Lower leg skin (tissue), 3 donors: ENCODE measurements at regions not wholly inside any gene's neighbourhood (a gene's known extent, or its start where the extent isn't known, plus 50 kb on each side); places are given as distances from the start of the nearest gene placed in this dataset.

ENCODE experiments used
- POLR2A ChIP-seq, 2 donors: fragments of 450-650 bp; IDR thresholded peaks; one replicate each; pipeline ENCODE4 v1.6.1; 2016 to 2017; ENCODE audit warnings: antibody characterized with exemption in 2 of 2, mild to moderate bottlenecking in 1 of 2, moderate library complexity in 1 of 2
- TF ChIP-seq, protein P1 (sequence below), 3 donors: fragments of 450-650 bp; IDR thresholded peaks; one replicate each; pipeline ENCODE4 v1.5.1; 2016; ENCODE audit warnings: antibody characterized with exemption in 3 of 3, mild to moderate bottlenecking in 3 of 3, moderate library complexity in 2 of 3

DNA sequence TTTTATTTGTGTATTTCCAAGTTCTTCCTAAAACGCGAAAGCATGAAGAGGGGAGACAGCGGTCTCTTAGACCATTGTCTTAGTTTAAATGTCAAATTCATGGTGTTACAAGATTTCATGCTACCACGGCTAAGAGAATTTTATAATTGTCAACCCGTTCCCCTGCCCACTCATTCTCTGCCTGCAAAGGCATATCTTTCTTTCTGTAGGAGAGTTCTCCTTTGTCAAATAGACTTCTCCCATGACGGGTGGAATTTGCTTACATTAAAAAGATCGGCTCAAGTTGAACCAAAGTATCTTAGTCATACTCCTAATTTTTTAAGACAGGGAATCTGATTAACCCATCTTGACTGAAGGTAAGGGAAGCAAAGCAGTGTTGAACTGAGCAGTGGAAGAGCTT lies 539.2 kb downstream of the REEP3 start:
- no peak for TF ChIP-seq POLR2A (IDR thresholded peaks at IDR 0.05)
- TF ChIP-seq, protein P1, sequence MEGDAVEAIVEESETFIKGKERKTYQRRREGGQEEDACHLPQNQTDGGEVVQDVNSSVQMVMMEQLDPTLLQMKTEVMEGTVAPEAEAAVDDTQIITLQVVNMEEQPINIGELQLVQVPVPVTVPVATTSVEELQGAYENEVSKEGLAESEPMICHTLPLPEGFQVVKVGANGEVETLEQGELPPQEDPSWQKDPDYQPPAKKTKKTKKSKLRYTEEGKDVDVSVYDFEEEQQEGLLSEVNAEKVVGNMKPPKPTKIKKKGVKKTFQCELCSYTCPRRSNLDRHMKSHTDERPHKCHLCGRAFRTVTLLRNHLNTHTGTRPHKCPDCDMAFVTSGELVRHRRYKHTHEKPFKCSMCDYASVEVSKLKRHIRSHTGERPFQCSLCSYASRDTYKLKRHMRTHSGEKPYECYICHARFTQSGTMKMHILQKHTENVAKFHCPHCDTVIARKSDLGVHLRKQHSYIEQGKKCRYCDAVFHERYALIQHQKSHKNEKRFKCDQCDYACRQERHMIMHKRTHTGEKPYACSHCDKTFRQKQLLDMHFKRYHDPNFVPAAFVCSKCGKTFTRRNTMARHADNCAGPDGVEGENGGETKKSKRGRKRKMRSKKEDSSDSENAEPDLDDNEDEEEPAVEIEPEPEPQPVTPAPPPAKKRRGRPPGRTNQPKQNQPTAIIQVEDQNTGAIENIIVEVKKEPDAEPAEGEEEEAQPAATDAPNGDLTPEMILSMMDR (IDR thresholded peaks at IDR 0.05): no peak
